GM12874 (cell line): ENCODE measurements at regions not wholly inside any gene's neighbourhood (a gene's known extent, or its start where the extent isn't known, plus 50 kb on each side); places are given as distances from the start of the nearest gene placed in this dataset.

Experiments used
- TF ChIP-seq, protein P1 (sequence below): IDR thresholded peaks from 2 replicates; pipeline ENCODE4 v1.5.1; 2011; ENCODE audit warnings: low read depth, mild to moderate bottlenecking, control low read depth, low read length, moderate library complexity; ENCODE audit not compliant: insufficient read depth

DNA sequence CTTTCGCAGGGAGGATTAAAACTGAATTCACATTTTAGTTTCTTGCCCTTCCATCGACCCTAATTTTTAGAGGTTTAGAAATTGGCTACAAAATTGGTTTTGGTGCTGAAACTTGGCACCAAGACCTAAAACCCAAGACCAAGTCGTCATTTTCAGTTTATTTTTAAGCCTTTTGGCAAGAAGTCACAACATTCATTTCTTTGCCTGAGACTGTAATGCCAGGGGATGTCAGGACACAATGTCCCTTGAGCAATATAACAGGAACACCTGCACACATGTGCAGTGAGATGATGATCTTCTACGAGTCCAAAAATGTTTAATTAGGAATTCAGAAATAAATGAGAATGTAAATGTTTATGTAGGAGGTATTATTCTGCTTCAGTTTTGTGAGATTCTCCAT lies 335.4 kb upstream of the ANKRD30A start:
- TF ChIP-seq, protein P1, sequence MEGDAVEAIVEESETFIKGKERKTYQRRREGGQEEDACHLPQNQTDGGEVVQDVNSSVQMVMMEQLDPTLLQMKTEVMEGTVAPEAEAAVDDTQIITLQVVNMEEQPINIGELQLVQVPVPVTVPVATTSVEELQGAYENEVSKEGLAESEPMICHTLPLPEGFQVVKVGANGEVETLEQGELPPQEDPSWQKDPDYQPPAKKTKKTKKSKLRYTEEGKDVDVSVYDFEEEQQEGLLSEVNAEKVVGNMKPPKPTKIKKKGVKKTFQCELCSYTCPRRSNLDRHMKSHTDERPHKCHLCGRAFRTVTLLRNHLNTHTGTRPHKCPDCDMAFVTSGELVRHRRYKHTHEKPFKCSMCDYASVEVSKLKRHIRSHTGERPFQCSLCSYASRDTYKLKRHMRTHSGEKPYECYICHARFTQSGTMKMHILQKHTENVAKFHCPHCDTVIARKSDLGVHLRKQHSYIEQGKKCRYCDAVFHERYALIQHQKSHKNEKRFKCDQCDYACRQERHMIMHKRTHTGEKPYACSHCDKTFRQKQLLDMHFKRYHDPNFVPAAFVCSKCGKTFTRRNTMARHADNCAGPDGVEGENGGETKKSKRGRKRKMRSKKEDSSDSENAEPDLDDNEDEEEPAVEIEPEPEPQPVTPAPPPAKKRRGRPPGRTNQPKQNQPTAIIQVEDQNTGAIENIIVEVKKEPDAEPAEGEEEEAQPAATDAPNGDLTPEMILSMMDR: no peak

DNA sequence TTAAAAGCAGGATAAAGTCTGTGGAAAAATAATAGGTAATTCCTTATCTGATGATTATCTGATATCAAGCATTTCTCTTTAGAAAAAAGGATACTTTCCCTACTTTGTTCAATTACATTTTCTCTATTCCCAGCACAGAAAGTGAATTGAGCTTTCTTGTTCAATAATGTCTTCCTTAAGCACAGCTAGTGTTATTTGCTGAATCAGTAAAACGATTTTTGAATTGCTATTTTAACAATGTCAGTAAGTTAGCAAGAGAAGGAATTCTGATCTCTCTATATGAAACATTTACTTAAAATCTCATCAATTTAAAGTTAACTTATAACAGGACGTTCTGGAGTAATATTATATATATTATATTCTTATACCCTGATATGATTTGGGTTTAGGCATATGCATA lies 337.2 kb upstream of the ANKRD30A start:
- TF ChIP-seq, protein P1: no peak

DNA sequence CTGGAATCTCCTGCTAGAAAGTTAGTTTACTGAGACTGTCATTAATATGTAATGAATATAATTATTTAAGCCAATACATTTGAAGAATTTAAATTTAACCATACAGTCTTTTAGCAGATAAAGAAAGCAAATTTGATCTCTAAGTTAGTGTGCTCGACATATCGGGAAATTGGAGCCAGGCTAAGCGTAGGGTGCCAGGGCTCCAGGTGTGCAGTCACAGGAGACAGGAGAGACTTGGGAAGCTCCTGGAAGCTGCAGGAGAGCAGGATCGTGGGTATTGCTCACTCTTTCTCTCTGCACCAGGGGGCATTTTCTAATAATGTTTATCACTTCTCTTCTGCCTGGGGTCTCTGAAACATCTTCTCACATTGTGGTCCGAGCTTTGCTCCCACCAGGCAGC lies 342.0 kb upstream of the ANKRD30A start:
- TF ChIP-seq, protein P1: no peak

DNA sequence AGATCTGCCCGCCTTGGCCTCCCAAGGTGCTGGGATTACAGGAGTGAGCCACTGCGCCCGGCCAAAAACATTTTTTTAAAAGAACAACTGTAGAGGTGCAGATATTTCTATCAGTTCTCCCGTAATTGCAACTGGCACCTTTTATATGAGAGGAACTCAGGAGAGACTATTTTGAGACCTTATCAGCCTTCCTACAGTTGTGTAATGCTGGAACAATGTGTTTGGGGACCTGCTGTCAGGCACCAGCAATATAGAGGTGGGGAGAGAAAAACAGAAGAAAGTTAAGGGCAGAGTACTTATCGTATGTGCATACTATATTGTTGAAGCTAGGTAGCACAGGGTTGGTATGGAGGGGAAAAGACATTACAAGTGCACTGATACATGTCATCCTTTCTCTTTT lies 343.8 kb upstream of the ANKRD30A start:
- TF ChIP-seq, protein P1: no peak

DNA sequence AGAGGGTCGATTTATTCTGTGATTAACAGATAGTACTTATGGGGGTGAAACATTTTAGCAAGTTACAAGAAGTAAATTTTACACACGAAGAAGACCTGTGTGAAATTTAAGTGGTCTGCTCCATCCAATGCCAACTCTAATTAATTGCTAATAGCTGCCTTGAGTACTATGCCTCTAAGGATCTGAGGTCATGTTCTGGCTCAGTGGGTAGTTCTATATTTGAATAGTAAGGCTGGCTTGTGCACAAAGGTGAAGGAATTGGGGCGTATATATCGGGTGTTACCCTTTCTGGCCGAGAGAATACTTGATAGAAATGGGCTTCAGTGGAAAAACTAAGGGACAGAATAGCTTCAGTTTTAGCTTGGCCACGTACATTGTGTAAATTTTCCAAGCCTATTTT lies 345.2 kb upstream of the ANKRD30A start:
- TF ChIP-seq, protein P1: no peak

GRCh38 chr10:36779238-36779846 lies 346.1 kb upstream of the ANKRD30A start:
- TF ChIP-seq, protein P1: no peak

DNA sequence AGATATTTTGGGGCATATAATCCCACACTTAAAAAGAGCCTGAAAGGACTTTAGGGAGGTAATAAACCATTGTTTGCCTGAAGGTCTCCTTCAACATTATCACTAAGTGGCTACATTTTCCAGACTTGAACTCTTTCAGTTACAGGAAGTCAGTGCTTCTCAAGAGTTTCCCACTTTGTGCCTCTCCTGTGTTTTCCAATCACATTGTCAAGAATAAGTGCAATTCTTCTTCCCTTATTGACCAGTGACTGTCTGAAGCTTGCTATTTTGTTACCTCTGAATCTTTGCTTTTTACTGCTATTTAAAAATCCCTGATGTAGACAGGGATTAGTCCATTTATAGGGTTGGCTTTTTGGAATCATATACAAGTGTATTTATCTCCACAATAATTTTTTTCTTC lies 346.7 kb upstream of the ANKRD30A start:
- TF ChIP-seq, protein P1: no peak

DNA sequence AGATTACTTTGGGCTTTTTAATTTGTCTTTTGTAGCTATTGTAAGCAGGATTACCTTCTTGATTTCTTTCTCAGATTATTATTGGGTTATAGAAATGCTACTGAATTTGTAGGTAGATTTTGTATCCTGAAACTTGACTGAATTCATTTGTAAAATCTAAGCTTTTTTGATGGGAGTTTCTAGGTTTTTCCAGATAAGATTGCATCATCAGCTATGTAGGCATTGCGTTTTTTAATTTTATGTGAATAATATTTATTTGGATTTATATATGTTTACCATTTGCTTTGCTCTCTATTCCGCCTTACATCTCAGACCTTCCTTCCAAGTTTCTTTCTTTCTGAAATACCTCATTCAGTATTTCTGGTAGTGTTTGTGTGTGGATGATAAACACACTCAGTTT lies 351.7 kb upstream of the ANKRD30A start:
- TF ChIP-seq, protein P1: no peak
